NT2/D1 (cell line): ENCODE measurements at regions not wholly inside any gene's neighbourhood (a gene's known extent, or its start where the extent isn't known, plus 50 kb on each side); places are given as distances from the start of the nearest gene placed in this dataset.

ENCODE experiments used
- YY1 ChIP-seq: IDR thresholded peaks from 2 replicates; pipeline ENCODE4 v1.6.1; 2011; ENCODE audit not compliant: insufficient read length, insufficient read depth
- ZNF274 ChIP-seq: IDR thresholded peaks from 2 replicates; pipeline ENCODE4 v1.6.1; 2011; ENCODE audit warnings: mild to moderate bottlenecking, low read depth, low read length

GRCh38 chrX:45506149-45506730, 305.6 kb upstream of the DIPK2B start:
- TF ChIP-seq YY1: no peak
- no peak for TF ChIP-seq ZNF274
